WTC11 (cell line): ENCODE measurements at regions not wholly inside any gene's neighbourhood (a gene's known extent, or its start where the extent isn't known, plus 50 kb on each side); places are given as distances from the start of the nearest gene placed in this dataset.

Experiments
- ESRRA ChIP-seq: sonication (generic); formaldehyde crosslinking; IDR thresholded peaks from 2 replicates; pipeline ENCODE4 v1.8.1; 2022; ENCODE audit warnings: mild to moderate bottlenecking, missing genetic modification reagents, borderline replicate concordance
- NR2C2 ChIP-seq: sonication (generic); formaldehyde crosslinking; IDR thresholded peaks from 2 replicates; pipeline ENCODE4 v1.8.0; 2022; ENCODE audit warnings: mild to moderate bottlenecking, missing genetic modification reagents
- TF ChIP-seq, protein P1 (sequence below): sonication (generic); formaldehyde crosslinking; IDR thresholded peaks from 2 replicates; pipeline ENCODE4 v1.8.1; 2023; ENCODE audit warnings: mild to moderate bottlenecking, missing genetic modification reagents, borderline replicate concordance
- TF ChIP-seq, protein P2 (sequence below): sonication (generic); formaldehyde crosslinking; IDR thresholded peaks from 2 replicates; pipeline ENCODE4 v1.8.0; 2022; ENCODE audit warnings: mild to moderate bottlenecking, missing genetic modification reagents
- TF ChIP-seq, protein P3 (sequence below): fragments of 200-600 bp; IDR thresholded peaks from 2 replicates; pipeline ENCODE4 v1.8.0; 2022; ENCODE audit warnings: antibody characterized with exemption
- TF ChIP-seq, protein P4 (sequence below): sonication (generic); formaldehyde crosslinking; IDR thresholded peaks from 2 replicates; pipeline ENCODE4 v1.8.1; 2022; ENCODE audit warnings: missing genetic modification reagents, borderline replicate concordance

DNA sequence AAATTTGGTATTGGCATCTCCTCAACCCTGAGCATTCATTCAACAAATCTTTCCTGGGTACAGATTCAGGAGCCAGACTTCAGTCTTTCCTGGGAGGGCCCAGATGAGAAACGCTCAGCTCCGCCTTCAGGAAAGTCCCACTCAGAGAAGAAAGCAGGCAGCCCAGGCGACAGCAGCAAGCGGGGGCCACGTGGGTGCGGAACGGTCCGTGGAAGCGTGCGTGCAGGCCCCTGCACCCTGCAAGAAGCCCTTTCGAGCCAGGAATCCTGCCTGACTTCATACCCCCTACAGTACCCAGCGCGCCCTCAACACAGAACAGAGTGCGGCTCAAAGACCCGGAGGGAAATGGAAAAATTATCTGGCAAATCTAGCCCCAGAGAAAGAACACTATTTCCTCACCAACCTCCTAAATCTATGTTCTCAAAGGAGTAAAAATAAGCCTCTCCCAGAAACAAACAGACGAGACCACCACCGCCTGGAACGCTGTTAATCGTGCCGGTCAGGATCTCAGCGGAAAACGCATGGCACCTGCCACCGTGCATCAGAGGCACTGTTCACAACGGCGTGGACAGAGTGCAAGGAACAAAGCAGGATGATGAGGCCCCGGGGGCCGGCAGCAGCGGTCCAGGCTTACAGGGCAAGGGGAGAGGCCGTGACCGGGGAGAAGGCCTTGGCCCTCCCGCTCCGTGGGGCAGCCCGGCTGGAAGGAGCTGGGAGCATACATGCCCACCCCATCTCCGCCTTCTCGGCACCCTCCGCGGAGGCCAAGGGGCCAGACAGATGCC, 318.3 kb downstream of the EIPR1 start:
- TF ChIP-seq, protein P1, sequence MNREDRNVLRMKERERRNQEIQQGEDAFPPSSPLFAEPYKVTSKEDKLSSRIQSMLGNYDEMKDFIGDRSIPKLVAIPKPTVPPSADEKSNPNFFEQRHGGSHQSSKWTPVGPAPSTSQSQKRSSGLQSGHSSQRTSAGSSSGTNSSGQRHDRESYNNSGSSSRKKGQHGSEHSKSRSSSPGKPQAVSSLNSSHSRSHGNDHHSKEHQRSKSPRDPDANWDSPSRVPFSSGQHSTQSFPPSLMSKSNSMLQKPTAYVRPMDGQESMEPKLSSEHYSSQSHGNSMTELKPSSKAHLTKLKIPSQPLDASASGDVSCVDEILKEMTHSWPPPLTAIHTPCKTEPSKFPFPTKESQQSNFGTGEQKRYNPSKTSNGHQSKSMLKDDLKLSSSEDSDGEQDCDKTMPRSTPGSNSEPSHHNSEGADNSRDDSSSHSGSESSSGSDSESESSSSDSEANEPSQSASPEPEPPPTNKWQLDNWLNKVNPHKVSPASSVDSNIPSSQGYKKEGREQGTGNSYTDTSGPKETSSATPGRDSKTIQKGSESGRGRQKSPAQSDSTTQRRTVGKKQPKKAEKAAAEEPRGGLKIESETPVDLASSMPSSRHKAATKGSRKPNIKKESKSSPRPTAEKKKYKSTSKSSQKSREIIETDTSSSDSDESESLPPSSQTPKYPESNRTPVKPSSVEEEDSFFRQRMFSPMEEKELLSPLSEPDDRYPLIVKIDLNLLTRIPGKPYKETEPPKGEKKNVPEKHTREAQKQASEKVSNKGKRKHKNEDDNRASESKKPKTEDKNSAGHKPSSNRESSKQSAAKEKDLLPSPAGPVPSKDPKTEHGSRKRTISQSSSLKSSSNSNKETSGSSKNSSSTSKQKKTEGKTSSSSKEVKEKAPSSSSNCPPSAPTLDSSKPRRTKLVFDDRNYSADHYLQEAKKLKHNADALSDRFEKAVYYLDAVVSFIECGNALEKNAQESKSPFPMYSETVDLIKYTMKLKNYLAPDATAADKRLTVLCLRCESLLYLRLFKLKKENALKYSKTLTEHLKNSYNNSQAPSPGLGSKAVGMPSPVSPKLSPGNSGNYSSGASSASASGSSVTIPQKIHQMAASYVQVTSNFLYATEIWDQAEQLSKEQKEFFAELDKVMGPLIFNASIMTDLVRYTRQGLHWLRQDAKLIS = no peak
- TF ChIP-seq, protein P2, sequence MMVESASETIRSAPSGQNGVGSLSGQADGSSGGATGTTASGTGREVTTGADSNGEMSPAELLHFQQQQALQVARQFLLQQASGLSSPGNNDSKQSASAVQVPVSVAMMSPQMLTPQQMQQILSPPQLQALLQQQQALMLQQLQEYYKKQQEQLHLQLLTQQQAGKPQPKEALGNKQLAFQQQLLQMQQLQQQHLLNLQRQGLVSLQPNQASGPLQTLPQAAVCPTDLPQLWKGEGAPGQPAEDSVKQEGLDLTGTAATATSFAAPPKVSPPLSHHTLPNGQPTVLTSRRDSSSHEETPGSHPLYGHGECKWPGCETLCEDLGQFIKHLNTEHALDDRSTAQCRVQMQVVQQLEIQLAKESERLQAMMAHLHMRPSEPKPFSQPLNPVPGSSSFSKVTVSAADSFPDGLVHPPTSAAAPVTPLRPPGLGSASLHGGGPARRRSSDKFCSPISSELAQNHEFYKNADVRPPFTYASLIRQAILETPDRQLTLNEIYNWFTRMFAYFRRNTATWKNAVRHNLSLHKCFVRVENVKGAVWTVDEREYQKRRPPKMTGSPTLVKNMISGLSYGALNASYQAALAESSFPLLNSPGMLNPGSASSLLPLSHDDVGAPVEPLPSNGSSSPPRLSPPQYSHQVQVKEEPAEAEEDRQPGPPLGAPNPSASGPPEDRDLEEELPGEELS (CRISPR knock-in tag) = no peak
- TF ChIP-seq, protein P3, sequence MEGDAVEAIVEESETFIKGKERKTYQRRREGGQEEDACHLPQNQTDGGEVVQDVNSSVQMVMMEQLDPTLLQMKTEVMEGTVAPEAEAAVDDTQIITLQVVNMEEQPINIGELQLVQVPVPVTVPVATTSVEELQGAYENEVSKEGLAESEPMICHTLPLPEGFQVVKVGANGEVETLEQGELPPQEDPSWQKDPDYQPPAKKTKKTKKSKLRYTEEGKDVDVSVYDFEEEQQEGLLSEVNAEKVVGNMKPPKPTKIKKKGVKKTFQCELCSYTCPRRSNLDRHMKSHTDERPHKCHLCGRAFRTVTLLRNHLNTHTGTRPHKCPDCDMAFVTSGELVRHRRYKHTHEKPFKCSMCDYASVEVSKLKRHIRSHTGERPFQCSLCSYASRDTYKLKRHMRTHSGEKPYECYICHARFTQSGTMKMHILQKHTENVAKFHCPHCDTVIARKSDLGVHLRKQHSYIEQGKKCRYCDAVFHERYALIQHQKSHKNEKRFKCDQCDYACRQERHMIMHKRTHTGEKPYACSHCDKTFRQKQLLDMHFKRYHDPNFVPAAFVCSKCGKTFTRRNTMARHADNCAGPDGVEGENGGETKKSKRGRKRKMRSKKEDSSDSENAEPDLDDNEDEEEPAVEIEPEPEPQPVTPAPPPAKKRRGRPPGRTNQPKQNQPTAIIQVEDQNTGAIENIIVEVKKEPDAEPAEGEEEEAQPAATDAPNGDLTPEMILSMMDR = no peak
- no peak for TF ChIP-seq NR2C2 (CRISPR knock-in tag)
- TF ChIP-seq, protein P4, sequence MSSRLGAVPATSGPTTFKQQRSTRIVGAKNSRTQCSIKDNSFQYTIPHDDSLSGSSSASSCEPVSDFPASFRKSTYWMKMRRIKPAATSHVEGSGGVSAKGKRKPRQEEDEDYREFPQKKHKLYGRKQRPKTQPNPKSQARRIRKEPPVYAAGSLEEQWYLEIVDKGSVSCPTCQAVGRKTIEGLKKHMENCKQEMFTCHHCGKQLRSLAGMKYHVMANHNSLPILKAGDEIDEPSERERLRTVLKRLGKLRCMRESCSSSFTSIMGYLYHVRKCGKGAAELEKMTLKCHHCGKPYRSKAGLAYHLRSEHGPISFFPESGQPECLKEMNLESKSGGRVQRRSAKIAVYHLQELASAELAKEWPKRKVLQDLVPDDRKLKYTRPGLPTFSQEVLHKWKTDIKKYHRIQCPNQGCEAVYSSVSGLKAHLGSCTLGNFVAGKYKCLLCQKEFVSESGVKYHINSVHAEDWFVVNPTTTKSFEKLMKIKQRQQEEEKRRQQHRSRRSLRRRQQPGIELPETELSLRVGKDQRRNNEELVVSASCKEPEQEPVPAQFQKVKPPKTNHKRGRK (CRISPR knock-in tag) = no peak
- no peak for TF ChIP-seq ESRRA
